Natural killer cell (primary cell): ENCODE measurements at regions not wholly inside any gene's neighbourhood (a gene's known extent, or its start where the extent isn't known, plus 50 kb on each side); places are given as distances from the start of the nearest gene placed in this dataset.

Experiments used
- ATAC-seq, 3 donors: fragments of 150-1000 bp in 2 of 3; fragments of 200-7000 bp in 1 of 3; cut with Tn5 transposase; 1 replicate in 1 of 3; 2 replicates in 2 of 3; pipeline ENCODE4 v1.10.0; 2021; ENCODE audit warnings: mild to moderate bottlenecking in 2 of 3, moderate library complexity in 2 of 3
- DNase-seq, 2 donors: peaks; one replicate each; pipeline versions ENCODE4 v3.0.0 to v3.0.0-alpha.2; 2013 to 2021; ENCODE audit warnings: mixed read lengths in 1 of 2
- H3K27ac ChIP-seq: one replicate; pipeline ENCODE4 v1.5.1; 2013; ENCODE audit warnings: mild to moderate bottlenecking, low read length
- H3K27me3 ChIP-seq: one replicate; pipeline ENCODE4 v1.6.1; 2013; ENCODE audit warnings: low read length; ENCODE audit not compliant: control insufficient read depth, insufficient read depth
- H3K36me3 ChIP-seq: one replicate; pipeline ENCODE4 v1.6.1; 2013; ENCODE audit warnings: low read length; ENCODE audit not compliant: control insufficient read depth, insufficient read depth
- H3K4me1 ChIP-seq: one replicate; pipeline ENCODE4 v1.6.1; 2013; ENCODE audit warnings: low read length; ENCODE audit not compliant: control insufficient read depth, insufficient read depth
- H3K4me3 ChIP-seq: one replicate; pipeline ENCODE4 v1.5.1; 2013; ENCODE audit warnings: low read length
- H3K9me3 ChIP-seq: one replicate; pipeline ENCODE4 v1.6.1; 2013; ENCODE audit warnings: low read length; ENCODE audit not compliant: control insufficient read depth, insufficient read depth
- H3K27ac Mint-ChIP-seq, 2 donors: one replicate each; pipeline ENCODE4 v1.8.0; 2022; ENCODE audit warnings: mild to moderate bottlenecking in 2 of 2, mixed read lengths in 2 of 2, moderate library complexity in 1 of 2
- H3K27me3 Mint-ChIP-seq, 2 donors: one replicate each; pipeline ENCODE4 v1.8.0; 2022; ENCODE audit warnings: low read depth in 2 of 2, mixed read lengths in 2 of 2
- H3K36me3 Mint-ChIP-seq: one replicate; pipeline ENCODE4 v1.8.0; 2022; ENCODE audit warnings: mixed read lengths
- H3K4me1 Mint-ChIP-seq, 2 donors: one replicate each; pipeline ENCODE4 v1.8.0; 2022; ENCODE audit warnings: mixed read lengths in 2 of 2
- H3K4me3 Mint-ChIP-seq: one replicate; pipeline ENCODE4 v1.8.0; 2022; ENCODE audit warnings: mild to moderate bottlenecking, moderate library complexity, mixed read lengths
- H3K9me3 Mint-ChIP-seq, 2 donors: one replicate each; pipeline ENCODE4 v1.8.0; 2022; ENCODE audit warnings: mixed read lengths in 2 of 2
- CTCF ChIP-seq: fragments of 200-600 bp; IDR thresholded peaks from one replicate; pipeline ENCODE4 v1.8.0; 2022; ENCODE audit warnings: antibody characterized with exemption
- WGBS: methylation state at CpG from one replicate; pipeline ENCODE4 v1.1.7; 2013; ENCODE audit warnings: missing lambda C conversion rate; ENCODE audit not compliant: insufficient coverage; 5-methylcytosine and 5-hydroxymethylcytosine counted together
- intact Hi-C: fragments of 100-400 bp; cut with micrococcal nuclease; formaldehyde crosslinking; loops from one replicate; pipeline ENCODE4 v1.14.2; 2022

- intact Hi-C loops, result no loop called here
- H3K36me3 ChIP-seq, result no peaks in the 10 kb centered on the region
- TF ChIP-seq CTCF, result no peak
- ATAC-seq (no peak), DNase-seq (no peak)
- H3K4me1 ChIP-seq, result no peaks in the 10 kb centered on the region
- H3K27ac ChIP-seq, result no peak overlapping the region
- peaks cover 0 to 6% of the 10 kb centered on the region in 2 donors for H3K9me3 Mint-ChIP-seq
- H3K27ac Mint-ChIP-seq, result no peak overlapping the region
- no peak overlapping the region for H3K4me3 ChIP-seq
- no peak overlapping the region for H3K4me3 Mint-ChIP-seq
- no peaks in the 10 kb centered on the region for H3K4me1 Mint-ChIP-seq
- H3K36me3 Mint-ChIP-seq, result no peaks in the 10 kb centered on the region
- WGBS, result no CpG with 5 or more reads among the region's 1 CpG
- H3K27me3 Mint-ChIP-seq, result no peaks in the 10 kb centered on the region
- H3K9me3 ChIP-seq, result no peaks in the 10 kb centered on the region
- no peaks in the 10 kb centered on the region for H3K27me3 ChIP-seq
Measured at GRCh38 chr13:79051472-79051871, 354.6 kb downstream of the RBM26 start.

GRCh38 chr13:79044415-79044814 lies 361.6 kb downstream of the RBM26 start:
- H3K9me3 Mint-ChIP-seq, result peaks cover 0 to 5% of the 10 kb centered on the region in 2 donors
- 86% methylated on average over 1 of the region's 3 CpGs for WGBS
- no peaks in the 10 kb centered on the region for H3K36me3 Mint-ChIP-seq
- DNase-seq (no peak), ATAC-seq (no peak)
- no peak overlapping the region for H3K27ac Mint-ChIP-seq
- Histone ChIP-seq H3K4me3 (no peak overlapping the region), H3K4me1 (no peaks in the 10 kb centered on the region), H3K9me3 (no peaks in the 10 kb centered on the region), H3K27ac (no peak overlapping the region), H3K36me3 (no peaks in the 10 kb centered on the region), H3K27me3 (no peaks in the 10 kb centered on the region)
- intact Hi-C loops, result no loop called here
- no peak overlapping the region for H3K4me3 Mint-ChIP-seq
- no peaks in the 10 kb centered on the region for H3K4me1 Mint-ChIP-seq
- TF ChIP-seq CTCF, result no peak
- no peaks in the 10 kb centered on the region for H3K27me3 Mint-ChIP-seq

GRCh38 chr13:79043208-79043607 lies 362.8 kb downstream of the RBM26 start:
- ATAC-seq, result no peak
- no peaks in the 10 kb centered on the region for H3K36me3 Mint-ChIP-seq
- H3K4me1 Mint-ChIP-seq, result no peaks in the 10 kb centered on the region
- H3K9me3 Mint-ChIP-seq, result peaks cover 0 to 5% of the 10 kb centered on the region in 2 donors
- no peaks in the 10 kb centered on the region for H3K27me3 ChIP-seq
- no peak overlapping the region for H3K4me3 Mint-ChIP-seq
- H3K27ac Mint-ChIP-seq, result no peak overlapping the region
- intact Hi-C loops, result no loop called here
- H3K27ac ChIP-seq, result no peak overlapping the region
- no peaks in the 10 kb centered on the region for H3K36me3 ChIP-seq
- H3K9me3 ChIP-seq, result no peaks in the 10 kb centered on the region
- H3K4me1 ChIP-seq, result no peaks in the 10 kb centered on the region
- WGBS, result 81% methylated on average over 4 of the region's 4 CpGs
- TF ChIP-seq CTCF, result no peak
- no peak overlapping the region for H3K4me3 ChIP-seq
- DNase-seq, result no peak
- H3K27me3 Mint-ChIP-seq, result no peaks in the 10 kb centered on the region

GRCh38 chr13:79037197-79037596 lies 368.9 kb downstream of the RBM26 start:
- no peaks in the 10 kb centered on the region for H3K4me1 Mint-ChIP-seq
- Histone ChIP-seq H3K9me3 (no peaks in the 10 kb centered on the region), H3K27ac (no peak overlapping the region), H3K36me3 (no peaks in the 10 kb centered on the region), H3K4me1 (no peaks in the 10 kb centered on the region), H3K4me3 (no peak overlapping the region), H3K27me3 (no peaks in the 10 kb centered on the region)
- ATAC-seq, result no peak
- no peak overlapping the region for H3K27ac Mint-ChIP-seq
- no peaks in the 10 kb centered on the region for H3K36me3 Mint-ChIP-seq
- intact Hi-C loops, result no loop called here
- 29% methylated on average over 1 of the region's 1 CpG for WGBS
- H3K9me3 Mint-ChIP-seq, result peaks cover 2% of the 10 kb centered on the region in 2 donors
- DNase-seq, result no peak
- H3K27me3 Mint-ChIP-seq, result no peaks in the 10 kb centered on the region
- no peak overlapping the region for H3K4me3 Mint-ChIP-seq
- TF ChIP-seq CTCF, result no peak
